DMS53 treated with DMSO at 0.1 percent for 48 hours (cell line): ENCODE measurements at regions not wholly inside any gene's neighbourhood (a gene's known extent, or its start where the extent isn't known, plus 50 kb on each side); places are given as distances from the start of the nearest gene placed in this dataset.

ENCODE experiments used
- DNase-seq: peaks from one replicate; lab custom pipeline; 2025; ENCODE audit not compliant: unreplicated experiment; lab: John Stamatoyannopoulos, UW

DNA sequence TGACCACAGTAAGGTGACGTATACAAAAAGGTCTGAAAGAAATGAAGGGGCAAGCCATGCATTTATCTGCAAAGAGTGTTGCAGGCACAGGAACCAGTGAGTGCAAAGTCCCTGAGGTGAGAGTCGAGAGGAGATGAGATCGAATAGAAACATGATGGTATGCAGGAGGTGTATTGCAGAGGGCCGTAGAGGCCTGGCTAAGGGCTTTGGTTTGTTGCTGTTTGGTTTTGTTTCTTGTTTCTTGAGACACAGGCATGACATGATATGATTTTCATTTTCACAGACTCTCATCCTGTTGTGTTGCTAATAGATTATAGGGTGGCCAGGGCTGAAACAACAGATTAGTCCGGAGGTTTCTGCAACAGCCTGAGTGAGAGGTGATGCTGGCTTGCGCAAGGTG, 80.4 kb downstream of the HSPH1 start:
- DNase-seq: no peak

DNA sequence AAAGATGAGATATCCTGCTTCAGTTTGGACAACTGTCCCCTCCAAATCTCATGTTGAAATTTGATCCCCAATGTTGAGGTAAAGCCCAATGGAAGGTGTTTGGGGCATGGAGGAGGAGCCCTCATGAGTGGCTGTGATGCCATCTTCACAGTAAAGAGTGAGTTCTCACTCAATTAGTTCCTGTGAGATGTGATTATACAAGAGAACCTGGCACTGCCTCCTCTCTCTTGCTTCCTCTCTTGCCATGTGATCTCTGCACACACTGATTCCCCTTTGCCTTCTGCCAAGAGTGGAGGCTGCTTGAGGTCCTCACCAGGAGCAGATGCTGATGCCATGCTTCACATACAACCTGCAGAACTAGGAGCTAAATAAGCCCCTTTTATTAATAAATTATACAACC, 86.9 kb downstream of the HSPH1 start:
- no peak for DNase-seq

DNA sequence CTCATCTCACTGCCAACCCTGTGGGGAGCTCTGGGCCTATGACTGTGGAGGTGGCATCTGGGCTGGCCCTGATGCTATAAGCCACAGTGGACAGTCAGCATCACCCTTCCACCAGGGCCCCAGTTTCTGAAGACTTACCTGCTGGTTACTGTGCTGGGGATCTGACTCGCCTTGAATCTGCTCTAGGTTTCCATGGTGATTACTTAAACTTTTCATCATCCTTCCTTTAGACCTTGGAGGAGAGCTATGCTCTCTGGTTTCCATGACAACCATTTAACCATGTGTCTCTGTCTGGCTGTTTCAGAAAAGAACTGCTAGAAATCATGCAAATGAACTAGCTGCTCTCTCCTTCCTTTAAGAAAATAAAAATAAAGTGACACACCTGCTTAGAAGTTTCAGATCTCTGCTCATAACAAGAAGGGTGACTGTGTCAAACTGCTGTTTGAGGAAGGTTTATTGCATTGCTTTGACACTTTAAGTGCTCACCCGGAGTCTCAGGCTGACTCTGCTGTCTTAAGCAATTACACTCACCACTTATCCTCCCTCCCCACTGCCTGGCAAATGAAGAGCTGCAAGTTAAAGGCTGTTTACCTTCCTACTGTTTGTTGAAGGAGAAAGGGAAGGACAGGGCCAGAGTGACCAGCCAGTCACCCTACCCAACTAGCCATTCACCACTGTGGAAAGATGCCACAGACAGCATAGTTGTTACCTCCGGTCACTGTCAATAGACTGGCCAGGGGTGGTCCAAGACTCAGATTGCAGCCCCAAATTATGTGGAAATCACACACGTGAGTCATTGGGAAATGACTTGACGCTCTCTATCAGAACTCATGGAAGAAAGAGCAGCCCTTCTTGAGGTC, 87.6 kb downstream of the HSPH1 start:
- no peak for DNase-seq

DNA sequence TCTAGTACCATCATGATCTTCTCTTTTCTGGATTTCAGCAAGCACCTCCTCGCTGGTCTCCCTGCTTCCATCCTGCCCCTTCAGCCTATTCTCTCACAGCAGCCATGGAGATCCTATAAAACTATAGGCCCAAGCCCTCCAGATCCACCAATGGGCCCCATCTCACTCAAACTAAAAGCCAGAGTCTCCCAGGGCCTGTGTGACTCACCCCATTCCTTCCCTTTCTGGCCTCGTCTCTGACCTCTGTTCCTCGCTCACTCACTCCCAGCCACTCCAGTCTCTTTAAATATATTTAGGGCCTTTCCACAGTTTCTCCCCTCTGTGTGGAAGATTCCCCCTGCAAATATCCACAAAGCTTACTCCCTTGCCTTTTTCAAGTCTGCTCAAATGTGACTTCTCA, 89.7 kb downstream of the HSPH1 start:
- DNase-seq: no peak

DNA sequence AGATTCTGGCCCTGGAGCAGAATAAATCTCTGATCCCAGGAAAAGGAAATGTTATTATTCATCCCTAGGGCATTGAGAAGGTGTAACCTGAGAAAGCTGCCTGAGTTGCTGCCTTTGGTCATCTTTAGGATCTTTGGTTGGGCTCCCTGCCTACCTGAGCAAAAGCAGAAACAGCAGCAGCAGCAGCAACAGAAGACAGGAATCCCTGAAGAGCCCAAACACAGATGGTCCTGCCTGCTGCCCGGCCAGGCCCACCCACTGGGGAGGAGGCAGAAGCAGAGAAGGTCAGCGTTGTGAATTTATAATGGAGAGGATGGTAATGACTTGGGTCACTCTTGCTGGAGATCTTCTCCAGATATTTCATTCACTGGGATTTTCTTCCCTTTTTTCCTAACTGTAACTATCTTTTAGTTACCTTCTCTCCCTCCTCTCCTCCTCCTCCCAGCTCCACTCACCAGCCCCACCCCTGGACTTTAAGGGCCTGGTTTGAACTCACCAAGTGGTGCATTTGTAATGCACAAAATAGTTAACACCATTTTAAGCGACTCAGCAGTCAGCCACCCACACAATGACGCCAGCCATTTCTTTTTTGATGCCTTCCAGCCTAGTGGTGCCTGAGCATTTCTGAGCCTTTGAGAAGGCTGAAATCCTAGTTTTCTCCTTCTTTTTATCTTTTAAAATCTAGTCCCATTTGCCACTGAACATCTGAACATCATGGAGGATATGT, 91.7 kb downstream of the HSPH1 start:
- DNase-seq: no peak

DNA sequence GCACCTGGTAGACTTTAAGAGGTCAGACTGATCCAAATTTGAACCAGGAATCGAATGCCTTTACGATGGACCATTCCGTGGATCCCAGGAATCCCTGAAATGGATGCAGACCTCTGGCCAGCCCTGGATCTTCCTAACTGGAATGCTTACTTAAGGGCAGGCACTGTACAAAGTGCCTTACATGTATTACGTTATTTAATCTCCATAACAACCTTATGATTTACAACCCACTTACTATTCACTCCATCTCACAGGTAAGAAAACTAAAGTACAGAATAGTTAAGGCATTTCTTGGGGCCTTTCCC, 93.6 kb downstream of the HSPH1 start:
- DNase-seq: no peak

DNA sequence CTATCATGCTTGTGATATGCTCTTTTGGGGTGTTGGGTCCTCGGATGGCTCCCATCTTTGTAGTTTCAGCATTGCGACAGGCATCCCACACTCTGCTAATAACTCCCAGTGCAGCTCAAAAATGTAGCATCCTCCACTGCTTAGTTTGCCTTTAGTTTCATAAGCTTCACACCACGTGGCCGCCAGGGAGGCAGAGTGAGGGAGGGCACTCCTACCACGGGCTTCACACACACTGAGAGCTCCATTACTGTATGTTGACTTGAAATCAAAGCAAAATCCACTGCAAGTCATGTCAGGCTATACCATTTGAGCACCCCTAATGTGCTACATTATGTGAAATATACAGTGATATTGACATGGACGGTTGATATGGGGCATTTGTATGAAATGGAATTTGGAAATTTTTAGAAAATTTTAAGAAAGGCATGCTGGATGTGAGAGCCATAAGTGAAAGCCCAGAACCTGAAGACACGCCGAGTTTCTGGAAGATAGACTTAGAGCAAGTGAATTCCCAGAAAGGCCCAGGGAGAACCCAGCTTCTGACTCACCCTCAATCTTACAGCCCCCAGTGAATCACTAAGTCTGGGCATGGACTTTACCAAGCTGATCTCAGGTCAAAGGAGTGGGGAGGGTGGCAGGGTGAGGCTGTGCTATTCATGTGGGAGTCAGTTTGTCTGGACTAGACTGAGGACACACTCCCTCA, 94.1 kb downstream of the HSPH1 start:
- no peak for DNase-seq

DNA sequence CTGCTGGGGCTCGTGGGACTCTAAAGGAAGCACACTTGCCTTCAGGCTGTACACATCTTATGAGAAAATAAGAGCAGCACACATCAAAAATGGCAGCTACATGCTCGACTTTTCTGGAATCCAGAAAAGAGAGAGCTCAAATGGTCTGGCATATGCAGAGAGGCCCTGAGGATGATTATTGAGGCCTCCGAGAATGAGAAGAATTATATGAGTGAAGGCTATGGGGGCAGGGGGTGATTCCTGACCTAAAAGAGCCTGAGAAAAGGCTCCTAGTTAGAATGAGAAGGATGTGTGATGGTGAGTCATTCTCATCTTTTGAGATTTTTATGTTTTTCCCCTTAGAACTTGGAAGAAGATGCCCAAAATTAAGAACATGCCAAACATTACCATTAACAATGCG, 97.1 kb downstream of the HSPH1 start:
- no peak for DNase-seq

DNA sequence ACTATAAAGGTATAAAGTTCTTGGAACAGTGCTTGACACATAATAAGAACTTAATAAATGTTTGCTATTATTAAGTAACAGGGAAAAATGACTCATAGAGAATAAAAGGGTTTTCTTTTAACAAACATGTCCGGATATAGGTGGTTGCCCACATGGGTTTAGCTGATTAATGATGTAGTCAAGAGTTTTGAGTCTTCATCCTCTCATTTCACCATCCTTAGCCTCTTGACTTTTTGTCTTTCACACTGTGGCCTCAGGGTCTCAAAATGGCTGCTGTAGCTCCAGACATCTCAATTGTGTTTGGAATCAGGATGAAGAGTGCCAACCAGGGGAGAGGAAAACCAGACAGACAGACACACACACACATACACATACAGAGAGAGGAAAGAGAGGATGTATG, 97.9 kb downstream of the HSPH1 start:
- no peak for DNase-seq

DNA sequence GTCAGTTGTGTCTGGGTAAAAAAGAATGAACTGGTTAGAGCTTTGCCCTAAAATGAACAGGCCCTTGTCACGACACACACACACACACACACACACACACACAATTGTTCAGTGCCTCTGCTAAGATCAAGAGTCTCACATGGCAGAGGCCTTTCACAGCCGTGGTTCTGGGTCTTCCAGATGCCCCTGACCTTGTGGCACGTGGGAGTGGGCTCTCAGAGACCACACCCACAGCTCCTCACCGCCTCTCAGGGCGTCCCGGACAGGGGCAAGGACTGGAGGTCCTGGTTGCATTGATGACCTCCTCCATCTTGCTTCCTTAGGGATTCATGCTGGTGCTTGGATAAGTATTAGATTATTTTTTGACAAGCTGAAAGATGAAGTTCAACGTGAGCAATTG, 101.0 kb downstream of the HSPH1 start:
- DNase-seq: no peak

DNA sequence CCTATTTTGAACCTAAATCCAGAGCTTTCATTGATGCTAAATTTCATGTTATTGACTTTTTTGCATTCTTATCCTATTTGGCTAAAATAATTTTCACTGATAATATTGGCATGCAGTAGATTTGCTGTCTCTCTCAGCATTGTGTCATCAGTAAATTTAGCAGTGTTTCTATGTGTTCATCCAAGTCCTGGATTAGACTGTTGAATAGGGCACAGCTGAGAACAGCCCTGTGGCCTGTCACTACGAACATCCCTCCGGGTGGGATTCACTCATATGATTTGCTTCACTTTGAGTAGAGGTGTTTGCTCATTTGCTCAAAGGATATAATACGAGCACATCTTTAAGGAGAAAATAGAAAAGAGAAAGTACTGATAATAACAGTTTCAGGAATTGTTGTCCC, 101.5 kb downstream of the HSPH1 start:
- no peak for DNase-seq

DNA sequence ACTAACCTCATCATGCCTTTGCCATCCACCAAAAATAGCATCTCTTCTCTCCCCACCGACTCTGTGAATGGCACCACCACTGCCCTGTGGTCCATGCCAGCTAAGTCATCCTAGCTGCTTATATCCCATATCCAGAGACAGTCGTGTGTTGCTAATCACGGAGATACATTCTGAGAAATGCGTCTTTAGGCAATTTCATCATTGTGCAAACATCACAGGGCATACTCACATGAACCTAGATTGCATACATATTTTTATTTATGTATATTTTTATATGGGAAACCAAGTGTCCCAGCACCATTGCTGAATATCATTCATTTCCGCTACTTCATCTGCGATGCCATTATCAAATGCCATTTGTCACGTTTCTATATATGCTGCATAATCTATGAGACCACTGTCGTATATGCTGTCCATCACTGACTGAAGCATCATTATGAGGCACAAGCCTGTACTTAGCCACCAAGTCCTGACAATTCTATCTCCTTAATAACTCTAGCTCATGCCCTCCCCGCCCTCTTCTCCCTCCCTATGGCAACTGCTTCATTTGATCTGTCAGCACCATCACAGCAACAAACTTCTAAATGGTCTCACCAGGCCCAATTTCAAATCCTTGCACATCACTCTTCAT, 104.2 kb downstream of the HSPH1 start:
- DNase-seq: no peak

DNA sequence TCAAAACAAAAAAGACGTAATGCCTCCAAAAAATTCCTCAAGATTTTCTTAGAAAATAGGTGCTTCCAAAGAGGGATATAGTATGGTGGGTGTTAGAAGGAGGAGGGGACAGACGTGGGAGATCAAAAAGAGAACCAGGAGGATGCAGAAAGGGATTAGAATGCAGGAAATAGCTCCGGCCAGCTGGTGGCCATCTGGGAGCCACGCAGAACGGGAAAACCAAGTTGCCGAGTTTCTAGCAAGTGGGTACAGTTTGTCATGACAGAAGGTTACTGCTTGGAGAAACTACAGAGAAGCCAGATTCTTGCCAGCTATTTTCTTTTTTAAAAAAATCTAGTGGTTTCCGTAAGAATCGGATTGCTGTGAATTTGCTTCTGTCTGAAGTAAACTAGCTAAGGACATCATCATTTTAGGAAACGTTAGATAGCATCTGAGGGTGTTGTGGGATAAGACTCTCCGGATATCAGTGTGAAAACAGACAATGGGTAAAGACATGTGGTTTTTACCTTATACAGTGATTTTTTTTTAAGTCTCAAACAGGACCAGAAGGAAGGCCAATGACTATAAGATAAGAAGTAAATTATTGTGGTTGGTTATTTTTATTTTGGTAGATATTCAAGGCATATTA, 104.9 kb downstream of the HSPH1 start:
- no peak for DNase-seq

DNA sequence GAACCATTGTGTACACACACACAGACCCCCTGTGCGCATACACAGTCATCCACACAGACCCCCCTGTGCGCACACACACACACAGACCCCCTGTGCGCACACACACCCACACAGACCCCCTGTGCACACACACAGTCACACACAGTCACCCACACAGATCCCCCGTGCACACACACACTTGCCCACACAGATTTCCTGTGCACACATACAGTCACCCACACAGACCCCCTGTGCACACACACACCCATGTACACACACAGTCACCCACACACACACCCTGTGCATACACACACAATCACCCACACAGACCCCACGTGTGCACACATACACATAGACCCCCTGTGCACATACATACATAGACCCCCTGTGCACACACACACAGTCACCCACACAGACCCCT, 106.1 kb downstream of the HSPH1 start:
- no peak for DNase-seq

DNA sequence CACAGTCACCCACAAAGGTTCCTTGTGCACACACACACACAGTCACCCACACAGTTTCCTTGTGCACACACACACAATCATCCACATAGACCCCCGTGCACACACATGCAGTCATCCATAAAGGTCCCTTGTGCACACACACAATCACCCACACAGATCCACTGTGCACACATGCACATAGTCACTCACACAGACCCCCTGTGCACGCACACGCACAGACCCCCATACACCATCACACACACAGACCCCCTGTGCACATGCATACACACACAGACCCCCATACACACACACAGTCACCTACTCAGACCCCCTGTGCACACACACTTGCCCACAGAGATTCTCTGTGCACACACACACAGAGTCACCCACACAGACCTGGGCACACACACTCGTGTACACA, 107.1 kb downstream of the HSPH1 start:
- no peak for DNase-seq

DNA sequence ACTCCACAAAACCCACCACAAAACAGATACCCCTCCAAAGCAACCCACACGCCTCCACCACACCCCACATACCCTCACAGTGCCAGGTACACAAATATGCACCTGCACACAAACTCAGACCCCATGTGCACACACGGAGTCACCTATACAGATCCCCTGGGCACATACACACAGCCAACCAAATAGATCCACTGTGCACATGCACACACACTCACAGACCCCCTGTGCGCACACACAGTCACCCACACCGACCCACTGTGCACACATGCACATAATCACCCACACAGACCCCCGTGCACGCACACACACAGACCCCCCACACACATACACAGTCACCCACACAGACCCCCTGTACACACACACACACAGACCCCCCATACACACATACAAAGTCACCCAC, 107.8 kb downstream of the HSPH1 start:
- DNase-seq: no peak

DNA sequence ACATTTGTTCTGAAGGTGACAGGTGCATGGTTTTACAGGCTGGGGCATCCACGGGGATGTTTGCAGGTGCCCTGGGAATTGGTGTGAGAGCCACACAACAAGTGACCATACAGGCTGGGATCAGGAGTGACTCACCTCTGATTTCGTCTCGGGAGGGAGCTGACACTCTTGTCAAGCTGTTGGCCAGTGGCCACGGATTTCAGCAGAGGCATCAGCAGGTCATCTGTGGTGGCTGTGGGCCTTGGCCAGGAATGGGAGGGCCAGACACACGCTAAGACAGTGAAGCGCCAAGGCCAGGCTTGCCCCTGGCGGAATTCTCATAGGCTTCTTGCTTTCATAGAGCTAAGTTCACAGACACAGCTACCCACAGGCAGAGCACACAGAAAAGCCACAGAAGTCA, 108.6 kb downstream of the HSPH1 start:
- DNase-seq: no peak

DNA sequence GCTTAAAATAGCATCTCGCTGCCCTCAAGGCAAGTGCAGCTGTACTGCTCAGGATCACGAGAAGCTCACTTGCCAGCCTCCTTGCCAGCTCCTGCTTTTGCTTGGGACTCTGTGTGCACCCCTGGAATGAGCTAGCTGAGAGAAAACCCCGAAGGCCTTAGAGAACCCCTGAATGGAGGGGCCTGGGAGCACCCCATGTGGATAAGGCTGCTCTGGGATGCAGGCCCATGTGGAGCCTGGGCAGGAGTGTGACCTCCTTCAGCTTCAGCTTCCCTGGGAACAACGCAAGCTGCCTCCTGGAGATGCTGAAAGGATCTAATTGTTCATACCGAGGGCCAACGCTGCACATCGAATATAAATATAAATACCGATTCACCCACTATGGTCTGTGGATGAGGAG, 109.2 kb downstream of the HSPH1 start:
- DNase-seq: no peak

DNA sequence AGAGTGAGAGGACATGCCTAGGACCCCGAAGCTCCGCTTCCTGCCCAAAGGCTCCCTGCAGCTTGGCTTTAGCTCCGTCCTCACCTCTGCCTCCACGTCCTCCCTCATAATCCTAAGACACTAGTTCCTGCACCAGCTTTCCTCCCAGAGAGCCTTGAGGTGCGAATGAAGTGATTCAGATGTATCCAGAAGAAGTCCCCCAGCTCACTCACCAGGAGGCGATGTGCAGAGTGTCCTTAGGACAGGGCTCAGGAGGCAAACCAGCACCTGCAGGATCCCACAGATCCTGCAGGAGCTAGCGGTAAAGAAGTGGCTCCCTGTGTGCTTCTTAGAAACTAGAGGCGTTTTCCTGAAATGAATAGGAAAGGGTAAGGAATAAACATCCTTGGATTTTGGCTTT, 109.7 kb downstream of the HSPH1 start:
- no peak for DNase-seq

DNA sequence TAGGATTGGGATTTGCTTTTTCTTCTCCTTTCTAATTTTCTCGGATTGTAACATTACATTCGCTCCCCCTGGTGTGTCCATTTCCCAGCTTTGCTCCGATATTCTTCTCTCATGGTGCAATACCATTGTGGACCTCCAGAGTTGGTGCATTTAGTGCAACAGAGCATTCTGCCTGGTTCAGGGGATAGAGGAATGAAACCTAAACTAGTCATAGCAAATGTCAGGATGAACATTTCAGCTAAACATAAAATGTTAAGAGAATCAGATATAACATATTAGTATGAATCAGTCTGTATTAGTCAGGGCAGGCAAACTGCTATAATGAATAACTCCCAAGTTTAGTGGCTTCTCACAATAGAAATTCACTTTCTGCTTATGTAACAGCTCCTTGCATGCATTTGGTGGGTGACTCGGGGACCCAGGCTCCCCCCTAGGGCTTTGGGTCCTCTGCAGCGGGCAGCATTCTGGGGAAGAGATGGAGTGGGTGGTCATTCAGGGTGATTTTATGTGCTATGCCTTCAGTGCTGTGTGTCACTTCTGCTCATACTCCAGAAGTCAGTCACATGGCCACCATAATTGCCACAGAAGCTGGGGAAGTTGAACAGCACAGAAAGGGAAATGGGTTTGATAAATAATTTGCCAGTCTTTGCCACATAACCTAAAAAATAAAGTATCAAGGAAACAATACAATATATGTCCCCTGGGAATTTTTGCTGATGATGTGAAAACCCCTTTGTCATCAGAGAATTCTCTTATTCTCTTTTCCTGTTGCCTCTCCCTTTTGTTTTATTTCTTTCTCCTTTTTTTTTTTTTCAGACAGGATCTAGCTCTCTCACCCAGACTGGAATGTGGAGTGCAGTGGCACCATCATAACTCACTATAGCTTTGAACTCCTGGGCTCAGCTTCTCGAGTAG, 111.0 kb downstream of the HSPH1 start:
- DNase-seq: no peak
